HG03565 (cell line): ENCODE measurements at regions not wholly inside any gene's neighbourhood (a gene's known extent, or its start where the extent isn't known, plus 50 kb on each side); places are given as distances from the start of the nearest gene placed in this dataset.

Experiments used
- ATAC-seq: cut with Tn5 transposase; IDR thresholded peaks from one replicate; pipeline ENCODE4 v1.9.1; 2021; ENCODE audit warnings: mild to moderate bottlenecking, moderate library complexity; ENCODE audit not compliant: unreplicated experiment

DNA sequence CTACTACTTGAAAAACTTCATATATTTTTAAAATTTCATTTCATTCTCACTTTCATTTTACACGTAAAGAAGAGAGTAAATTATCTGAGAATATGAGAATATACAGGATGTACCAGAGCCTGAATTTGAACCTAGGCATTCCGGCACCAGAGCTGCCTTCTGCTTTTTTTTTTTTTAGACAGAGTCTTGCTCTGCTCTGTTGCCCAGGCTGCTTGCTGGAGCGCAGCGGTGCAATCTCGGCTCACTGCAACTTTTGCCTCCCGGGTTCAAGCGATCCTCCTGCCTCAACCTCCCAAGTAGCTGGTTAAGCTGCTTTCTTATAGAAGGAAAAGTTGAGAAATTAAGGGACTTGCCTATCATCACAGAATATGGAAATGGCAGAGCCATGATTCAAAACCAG is 540.1 kb downstream of the EBF1 start:
- peak; percentile 35 for ATAC-seq

DNA sequence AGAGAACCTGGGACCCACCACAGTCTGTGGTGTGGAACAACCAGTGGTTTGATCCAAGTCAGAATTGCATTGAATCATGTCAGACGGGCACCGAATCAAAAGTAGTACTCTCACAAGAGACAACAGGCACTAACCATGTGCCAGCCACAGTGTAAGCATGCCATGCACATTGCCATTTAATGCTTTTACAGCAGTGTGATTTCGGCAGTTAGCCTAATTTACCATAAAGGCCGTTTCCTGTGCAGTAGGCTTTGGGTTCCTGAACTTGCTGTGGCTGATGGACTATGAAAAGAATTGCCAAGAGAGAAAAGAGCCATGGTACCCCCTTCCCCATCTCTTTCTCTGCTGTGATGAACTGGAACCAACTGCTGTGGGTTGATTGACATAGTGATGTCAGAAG is 540.6 kb downstream of the EBF1 start:
- ATAC-seq, result no peak

DNA sequence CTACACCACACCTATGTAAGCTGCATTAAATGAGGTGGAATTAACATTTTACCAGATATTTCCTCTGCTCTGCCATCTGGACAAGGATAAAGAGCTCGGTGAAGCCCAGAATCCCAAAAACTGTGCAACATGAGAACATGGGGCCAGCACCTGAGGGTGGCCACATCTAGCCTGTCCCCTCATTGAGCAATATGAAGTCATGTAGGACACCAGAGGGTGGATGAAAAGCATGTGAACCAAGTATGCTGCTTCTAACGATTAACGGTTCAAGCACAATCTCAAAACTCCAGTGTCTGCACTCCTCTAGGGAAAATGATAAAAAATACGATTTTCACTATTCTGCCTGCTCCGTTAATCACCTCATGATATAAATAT is 545.8 kb downstream of the EBF1 start:
- ATAC-seq, result no peak

DNA sequence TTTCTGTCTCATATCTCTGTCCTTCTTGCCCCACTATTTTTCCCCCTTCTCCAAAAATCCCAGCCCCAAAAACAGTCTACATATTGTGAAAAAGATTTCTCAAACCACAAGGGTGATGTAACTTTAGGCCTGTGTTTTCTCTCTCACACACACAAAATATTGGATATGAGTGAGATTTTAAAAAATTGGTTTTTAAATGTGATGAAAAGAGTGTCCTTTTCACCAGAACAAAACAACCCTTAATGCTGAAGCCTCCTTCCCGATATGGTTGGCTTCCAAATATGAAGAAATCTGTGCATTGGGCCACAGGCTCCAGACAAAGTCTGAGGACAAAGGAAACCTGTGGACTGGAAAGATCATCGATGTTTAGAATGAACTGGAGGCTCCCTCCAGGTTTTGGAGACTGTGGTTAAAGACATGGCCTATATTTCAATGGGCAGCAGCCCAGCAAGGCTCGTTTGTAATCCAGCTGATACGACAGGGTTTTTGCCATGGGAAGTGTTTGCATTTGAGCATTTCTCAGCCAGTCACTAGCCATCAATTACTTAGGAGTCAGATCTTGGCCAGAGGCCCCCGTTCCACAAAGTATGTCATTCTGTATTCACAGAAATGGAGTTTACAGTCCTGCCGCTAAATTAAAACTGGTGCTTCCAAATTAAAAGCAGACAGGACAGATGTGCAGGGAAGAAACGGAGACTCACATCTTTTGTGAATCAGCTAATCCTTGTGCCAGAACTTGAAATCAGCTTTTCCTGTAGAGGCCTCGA is 546.3 kb downstream of the EBF1 start:
- no peak for ATAC-seq

DNA sequence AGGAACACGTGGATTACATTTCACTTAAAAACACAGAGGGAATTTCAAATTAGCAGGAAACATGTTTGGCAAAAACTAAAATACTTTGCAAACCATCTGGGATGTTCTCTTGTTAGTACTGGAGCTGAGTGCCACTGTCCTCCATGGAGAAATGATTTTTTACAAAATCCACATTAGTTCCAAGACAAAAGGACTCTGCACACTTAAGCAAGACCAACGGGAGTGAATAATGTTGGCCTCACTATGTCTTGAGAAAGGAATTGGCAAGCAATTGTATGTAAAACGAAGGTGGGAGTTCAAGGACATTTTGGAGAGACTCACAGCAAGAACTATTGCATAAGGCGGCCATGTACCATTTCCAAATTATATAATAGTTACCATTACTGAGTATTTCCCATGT is 547.5 kb downstream of the EBF1 start:
- no peak for ATAC-seq

DNA sequence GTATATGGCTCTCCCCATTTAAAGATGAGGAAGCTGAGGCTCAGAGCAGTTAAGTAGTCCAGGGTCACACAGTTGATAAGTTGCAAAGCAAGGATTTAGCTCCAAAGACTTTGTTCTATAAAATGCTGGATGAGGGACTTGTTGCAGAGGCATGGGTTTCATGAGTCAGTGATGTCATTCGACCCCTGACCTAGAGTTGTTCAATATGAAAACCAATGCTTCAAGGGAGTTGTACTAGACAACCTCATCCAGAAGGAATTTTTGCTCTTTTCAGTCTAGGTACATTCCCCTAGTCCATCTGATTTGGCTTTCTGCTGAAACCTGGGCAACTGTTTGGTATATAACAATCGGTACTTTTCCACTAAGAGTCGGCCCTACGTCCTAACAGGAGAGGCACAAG is 550.4 kb downstream of the EBF1 start:
- ATAC-seq, result no peak

DNA sequence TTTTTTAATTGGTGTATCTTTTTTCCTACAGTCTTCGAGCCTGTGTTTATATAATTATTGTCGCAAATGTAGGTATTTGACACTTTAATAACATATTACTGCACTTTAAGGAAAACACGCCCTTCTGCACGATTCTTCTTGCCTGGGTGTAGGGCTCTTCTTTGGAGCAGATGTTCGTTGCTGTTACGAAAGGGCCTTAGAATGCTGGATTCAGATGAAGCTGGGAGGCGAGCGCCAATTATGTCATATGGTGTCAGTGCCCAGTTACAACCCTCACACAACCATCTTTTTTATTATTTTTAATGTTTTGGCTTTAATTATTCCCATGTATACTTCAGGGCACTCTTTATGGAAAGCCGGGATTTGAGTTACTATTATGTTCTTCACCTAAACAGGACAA is 553.0 kb downstream of the EBF1 start:
- ATAC-seq, result no peak

DNA sequence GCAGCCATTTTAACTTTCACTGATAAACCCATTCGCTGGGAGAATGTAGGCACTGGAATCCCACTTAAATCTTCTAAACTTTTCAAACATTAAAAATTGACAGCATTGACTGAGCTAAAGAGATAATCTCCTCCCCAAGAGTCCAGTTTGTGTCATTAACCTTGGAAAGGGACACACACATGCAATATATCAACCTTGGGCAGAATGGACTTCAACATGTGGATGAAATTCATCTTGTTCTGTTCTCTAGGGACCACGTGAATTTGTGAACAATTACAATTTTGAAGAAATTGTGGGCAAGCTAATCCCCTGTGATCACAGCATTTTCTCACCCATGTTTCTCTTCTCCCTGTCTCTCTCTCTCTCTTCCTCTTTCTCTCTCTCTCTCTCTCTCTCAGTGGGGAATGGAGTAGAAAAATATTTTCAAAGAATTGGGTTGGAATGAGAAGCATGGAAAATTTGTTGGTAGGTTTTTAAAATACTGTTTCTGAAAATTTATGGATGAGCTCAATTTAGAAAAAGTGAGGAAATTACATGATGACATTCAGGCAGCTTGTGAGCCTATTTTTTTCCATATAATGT is 553.7 kb downstream of the EBF1 start:
- ATAC-seq, result no peak

DNA sequence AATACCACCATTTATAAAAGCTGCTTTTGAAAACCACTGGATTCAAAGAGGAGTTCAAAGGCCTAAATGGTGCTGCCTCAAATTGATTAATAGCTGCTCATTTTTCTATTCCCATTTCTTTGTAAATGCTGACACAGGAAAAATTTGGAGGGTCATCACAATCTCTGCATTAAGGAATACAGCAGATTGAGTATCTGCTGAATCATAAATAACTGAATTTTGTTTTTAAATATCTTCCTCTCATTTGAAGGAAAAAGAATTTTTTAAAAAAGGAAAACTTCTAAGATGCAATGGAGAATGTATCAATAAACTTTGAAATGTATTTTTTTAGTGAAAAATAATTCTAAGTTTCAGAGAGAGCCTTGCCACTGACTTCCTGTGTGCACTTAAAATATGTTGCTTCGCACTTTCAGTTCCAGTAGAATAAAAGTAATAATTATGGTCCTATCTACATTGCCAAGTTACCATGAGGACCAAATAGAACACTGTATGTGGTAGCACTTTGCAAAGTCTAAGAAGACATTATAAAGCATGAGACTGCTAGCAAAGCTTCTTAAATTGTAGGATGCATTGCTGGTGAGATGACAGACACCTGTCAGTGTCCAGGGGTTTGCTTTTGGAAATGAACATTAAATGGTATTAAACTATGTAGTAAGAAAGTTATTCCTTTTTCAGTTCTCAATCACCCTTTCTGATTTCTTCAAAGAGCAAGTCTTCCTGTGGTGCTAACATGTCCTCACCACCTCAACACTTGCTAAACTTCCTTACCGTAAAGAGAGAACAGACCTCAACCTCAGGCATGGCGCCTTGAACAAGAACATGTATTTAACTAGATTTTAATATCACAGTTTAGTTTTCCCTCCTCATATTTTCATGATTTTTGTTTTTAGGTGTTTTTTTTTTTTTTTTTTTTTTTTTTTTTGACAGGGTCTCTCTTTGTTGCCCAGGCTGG is 555.1 kb downstream of the EBF1 start:
- ATAC-seq, result no peak

DNA sequence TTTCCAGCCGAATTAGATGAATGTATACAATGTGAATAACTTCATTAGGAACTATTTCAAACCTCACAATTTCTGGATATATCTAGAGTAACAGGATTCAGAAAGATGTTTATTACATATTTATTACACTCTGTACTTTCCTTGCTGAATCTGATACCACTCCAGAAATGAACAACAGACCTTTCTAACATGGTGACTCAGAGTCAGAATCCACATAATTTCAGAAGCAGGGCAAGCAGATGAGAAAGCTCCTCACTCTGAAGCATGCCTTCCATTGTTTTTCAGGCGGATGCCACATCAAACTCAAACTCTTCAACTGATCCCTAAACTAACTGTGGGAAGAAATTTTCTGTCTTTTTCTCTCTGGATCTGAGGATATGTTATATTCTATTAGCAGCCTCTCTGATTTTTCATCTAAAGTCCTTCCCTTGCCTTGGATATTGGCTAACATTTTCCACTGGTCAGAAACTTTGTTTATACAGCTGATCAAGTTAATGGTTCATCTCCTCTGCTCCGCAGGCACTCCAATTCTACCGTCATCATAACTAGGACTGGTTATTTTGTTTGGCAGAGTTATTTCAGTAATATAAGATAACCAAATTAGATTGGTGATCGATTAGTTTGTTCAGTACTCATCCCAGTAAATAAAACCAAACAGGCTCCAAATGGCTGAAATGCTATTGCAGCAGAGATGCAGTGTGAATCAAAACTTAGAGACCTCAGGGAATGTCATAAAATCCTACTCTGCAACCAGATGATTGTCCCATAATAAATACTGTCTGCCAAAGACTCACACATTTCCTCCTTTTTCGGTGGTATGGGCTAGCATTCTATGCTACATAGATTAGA is 556.0 kb downstream of the EBF1 start:
- ATAC-seq, result no peak

DNA sequence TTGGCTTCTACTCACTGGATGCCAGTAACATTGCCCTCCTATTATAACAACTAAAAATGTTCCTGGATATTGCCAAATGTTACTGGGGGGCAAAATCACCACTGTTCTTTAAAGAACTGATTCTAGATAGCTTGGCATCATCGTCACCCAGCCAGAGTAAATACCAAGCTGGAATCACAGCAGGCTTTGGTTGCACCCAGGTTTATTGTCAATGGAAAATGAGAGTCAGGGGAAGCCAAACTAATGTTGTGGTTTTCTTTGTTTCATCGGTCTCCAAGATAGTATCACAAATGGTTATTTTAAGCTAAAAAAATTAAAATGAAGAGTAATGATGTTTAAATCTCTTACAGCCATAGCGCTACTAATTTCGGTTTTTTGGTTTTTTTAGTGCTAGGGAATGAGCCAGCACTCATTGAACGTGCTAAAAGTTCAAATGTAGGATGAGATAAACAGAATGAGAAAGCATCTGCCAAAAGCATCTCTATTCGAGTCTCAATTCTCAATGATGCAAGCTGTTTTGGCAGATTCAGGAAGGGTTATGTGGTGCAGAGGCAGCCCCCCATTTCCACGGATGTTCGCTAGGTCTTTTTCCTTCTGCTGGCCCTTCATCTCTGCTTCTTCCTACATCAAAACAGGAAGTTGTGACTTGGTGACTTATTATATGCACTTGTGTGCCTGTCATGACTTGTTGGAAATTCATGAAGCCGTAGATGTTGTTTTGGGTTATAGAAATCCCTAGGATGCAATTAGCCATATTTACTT is 558.0 kb downstream of the EBF1 start:
- ATAC-seq, result no peak

DNA sequence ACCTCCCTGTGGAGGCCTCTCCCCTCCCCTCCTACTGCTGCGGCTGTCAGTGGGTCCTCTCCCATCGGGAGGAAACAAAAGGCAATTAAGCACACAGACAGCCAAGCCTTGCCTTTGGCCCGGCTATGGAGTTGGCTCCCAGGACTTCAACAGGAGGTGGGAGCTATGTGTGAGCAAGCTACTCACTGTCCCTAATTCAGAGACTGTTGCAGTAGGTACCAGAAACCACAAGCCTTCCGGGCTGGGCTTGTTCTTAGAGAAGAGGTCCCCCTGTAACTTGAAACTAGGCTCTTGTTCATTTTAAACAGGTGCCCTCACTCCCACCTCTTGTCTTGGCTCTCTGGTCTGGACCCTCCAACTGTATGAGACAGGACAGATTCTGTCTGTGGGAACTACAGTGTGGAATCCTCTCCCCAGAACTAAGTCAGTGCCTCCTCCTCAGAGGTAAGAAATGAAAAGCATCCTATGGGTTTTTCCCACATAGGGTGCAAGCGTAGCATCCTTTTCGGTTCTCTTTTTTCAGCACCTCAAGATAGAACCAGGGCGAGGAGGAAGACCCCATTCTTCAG is 561.1 kb downstream of the EBF1 start:
- ATAC-seq, result peak; percentile 62

DNA sequence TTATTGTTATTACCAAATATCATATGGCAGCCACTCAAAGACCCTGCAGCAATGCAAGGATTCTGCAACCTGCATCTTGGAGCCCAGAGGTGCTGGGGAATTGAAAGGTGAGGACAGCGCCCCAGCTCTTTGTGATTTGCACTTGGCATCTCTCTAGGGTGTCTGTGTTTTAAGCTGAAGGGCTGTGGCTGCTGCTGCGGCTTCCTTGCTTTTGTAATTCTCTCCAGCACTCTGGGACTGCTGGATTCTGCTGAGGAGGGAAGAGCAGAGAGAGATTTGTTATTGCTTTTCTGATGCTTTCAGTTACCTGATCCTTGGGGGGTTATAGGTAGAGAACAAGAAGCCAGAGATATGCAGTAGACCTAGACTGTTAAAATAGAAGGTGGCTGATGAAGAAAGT is 562.4 kb downstream of the EBF1 start:
- no peak for ATAC-seq

DNA sequence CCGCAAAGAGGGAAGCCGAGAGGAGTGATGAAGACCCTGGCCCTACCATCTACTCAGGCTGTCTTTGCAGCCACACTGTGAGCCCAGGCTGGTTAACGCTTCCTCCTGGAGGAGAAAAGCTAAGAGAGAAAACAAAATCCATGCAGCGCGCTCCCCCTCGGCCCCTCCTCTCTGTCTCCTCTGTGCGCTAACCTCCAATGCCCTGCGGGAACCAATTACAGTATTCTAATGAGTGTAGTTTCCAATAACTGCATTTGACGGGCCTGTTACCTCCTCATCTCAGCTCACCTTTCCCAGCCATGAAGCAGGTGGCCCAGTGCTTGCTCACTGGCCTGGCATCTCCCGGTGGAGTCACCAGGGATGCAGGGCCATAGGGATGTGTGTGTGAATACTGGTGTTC is 565.5 kb downstream of the EBF1 start:
- ATAC-seq, result no peak

DNA sequence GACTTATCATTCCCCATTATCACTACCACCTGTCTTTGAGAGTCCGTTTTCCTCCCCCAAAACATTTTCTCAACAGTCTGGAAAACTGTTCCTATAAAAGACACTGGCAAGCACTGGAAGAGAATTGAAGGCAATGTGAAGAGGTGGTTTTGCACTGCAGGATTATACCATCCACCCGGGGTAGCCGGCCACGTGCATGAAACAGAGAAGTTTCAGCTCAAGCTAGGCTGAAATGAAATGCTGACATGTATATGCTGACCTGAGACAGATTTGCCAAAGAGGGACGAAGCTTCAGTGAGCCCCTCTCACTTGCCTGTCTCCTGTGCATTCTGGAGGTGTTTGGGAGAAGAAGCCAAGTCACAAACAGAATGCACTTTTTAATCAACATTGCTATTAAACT is 567.0 kb downstream of the EBF1 start:
- no peak for ATAC-seq

DNA sequence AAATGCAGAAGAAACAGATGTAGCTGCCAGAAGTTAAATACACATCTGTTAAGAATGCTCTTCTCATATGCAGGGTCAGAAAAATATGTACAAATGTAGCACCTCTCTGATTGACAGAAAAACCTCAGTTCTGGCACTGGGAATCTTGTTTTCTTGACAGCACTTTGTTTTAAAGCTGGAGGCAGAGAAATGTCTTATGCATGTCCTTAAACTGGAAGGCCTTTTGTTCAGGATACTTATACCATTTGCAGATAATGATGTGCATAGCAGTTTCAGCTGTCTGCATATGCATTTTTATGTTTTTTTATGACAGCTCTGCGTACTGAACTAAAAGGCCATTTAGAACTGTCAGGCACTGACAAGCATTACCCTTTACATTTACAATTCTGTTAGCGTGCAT is 567.9 kb downstream of the EBF1 start:
- ATAC-seq, result no peak

DNA sequence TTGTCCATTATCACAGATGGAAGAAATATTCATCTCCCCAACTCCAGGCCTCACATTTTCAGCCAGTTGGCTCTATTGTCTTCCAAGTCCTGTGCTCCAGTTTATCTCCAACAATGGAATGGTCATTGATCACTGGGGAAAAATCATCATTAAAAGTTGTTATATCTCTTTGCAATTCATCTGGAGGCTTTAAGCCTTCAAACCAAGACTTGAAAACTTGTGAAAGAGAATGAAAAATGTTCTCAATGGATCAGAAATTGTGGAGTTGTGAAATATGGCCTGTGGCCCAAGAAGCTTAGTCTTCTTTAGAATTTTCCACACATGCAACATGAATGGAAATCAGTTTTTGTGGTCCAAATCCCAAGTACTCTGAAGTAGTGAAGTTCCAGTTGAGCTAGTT is 569.6 kb downstream of the EBF1 start:
- ATAC-seq, result no peak

DNA sequence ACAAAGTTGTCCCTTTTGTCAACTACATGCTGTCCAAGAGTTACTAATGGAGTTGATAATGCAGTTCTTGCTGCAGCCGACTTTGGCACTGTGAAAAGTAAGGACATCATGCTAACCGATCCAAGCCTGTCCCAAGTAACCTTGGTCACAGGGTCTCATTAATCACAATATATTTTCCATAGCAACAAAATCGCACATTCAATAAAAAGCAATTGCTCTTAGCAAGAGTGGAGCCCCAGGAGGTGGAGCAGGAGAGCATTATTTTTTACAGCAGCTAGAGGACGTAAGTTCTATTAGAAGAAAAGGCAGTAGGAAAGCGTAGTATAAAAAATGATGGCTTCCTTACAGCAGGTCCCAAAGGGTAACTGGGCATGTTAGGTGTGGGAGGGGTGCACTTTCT is 570.3 kb downstream of the EBF1 start:
- no peak for ATAC-seq

DNA sequence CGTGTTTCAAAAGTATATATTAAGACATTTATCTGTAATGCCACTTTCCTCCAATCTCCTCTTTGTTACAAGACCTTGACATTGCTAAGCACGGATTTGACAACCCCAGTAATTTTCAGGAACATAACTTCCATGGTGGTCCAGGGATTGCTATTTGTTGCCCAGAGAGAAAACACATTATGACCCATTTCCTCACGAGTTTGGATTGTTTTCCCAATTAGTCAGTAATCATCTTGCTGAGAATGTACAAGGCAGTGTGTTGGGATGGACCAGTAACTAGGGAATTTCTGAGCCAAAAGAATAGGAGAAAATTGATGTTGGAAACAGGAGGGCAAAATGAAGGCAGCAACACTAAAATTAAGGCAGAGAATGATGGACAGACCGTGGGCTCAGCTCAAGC is 574.1 kb downstream of the EBF1 start:
- no peak for ATAC-seq

DNA sequence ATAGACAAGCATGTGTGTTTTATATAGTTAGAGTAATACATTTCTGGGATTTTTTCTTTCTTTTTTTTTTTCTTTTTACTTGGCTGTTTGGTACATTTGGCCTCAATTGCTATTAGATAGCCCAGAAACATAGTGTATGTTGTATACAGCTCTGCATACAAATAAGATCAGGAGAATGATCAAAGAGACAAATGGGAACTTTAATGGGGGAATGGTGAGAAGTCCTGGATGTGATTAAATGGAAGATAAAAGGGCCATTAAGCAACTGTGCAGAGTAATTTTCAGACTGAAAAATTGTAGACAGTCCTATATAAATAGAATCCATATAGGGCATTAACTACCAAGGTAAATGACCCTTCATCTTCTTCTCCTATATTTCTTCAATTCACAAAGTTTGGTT is 575.6 kb downstream of the EBF1 start:
- ATAC-seq, result no peak
